ENCODE measurements at regions not wholly inside any gene's neighbourhood (a gene's known extent, or its start where the extent isn't known, plus 50 kb on each side); places are given as distances from the start of the nearest gene placed in this dataset.

- TF ChIP-seq, protein P1, sequence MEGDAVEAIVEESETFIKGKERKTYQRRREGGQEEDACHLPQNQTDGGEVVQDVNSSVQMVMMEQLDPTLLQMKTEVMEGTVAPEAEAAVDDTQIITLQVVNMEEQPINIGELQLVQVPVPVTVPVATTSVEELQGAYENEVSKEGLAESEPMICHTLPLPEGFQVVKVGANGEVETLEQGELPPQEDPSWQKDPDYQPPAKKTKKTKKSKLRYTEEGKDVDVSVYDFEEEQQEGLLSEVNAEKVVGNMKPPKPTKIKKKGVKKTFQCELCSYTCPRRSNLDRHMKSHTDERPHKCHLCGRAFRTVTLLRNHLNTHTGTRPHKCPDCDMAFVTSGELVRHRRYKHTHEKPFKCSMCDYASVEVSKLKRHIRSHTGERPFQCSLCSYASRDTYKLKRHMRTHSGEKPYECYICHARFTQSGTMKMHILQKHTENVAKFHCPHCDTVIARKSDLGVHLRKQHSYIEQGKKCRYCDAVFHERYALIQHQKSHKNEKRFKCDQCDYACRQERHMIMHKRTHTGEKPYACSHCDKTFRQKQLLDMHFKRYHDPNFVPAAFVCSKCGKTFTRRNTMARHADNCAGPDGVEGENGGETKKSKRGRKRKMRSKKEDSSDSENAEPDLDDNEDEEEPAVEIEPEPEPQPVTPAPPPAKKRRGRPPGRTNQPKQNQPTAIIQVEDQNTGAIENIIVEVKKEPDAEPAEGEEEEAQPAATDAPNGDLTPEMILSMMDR (IDR thresholded peaks at IDR 0.05 in 4 of 5, conservative IDR thresholded peaks at IDR 0.05 in 1 of 5), result no peak
- no peak for TF ChIP-seq POLR2A (IDR thresholded peaks at IDR 0.05)
Measured at GRCh38 chr3:117786349-117786748, 1076.8 kb downstream of the TUSC7 start.

Data from gastrocnemius medialis (tissue), 4 donors.